PFSK-1 (cell line): ENCODE measurements at regions not wholly inside any gene's neighbourhood (a gene's known extent, or its start where the extent isn't known, plus 50 kb on each side); places are given as distances from the start of the nearest gene placed in this dataset.

Experiments used
- FOXP2 ChIP-seq: optimal IDR thresholded peaks from 2 replicates; pipeline ENCODE3; 2011; ENCODE audit warnings: borderline replicate concordance, control low read depth, inconsistent platforms; ENCODE audit not compliant: insufficient read depth; ENCODE audit errors: extremely low read length, extremely low read depth
- POLR2AphosphoS5 ChIP-seq: IDR thresholded peaks from 2 replicates; pipeline ENCODE4 v1.6.1; 2012; ENCODE audit warnings: low read depth, mild to moderate bottlenecking, control low read depth, low read length, moderate library complexity
- REST ChIP-seq, 2 experiments: IDR thresholded peaks; 2 replicates each; pipeline versions ENCODE4 v1.6.1 to v1.8.0; 2011 to 2012; ENCODE audit warnings: low read depth in 2 of 2, low read length in 2 of 2, control low read depth in 1 of 2, inconsistent platforms in 1 of 2, mild to moderate bottlenecking in 1 of 2, moderate library complexity in 1 of 2; ENCODE audit not compliant: insufficient read depth in 1 of 2
- SIN3A ChIP-seq: IDR thresholded peaks from 2 replicates; pipeline ENCODE4 v1.6.1; 2012; ENCODE audit warnings: mild to moderate bottlenecking, low read length, moderate library complexity, borderline replicate concordance; ENCODE audit not compliant: insufficient read depth
- TAF1 ChIP-seq: IDR thresholded peaks from 2 replicates; pipeline ENCODE4 v1.6.1; 2012; ENCODE audit warnings: low read length, control low read depth, borderline replicate concordance; ENCODE audit not compliant: insufficient read depth

GRCh38 chr1:222387007-222387814, 160.7 kb downstream of the HHIPL2 start:
- no peak for TF ChIP-seq REST (IDR thresholded peaks at IDR 0.05; ENCODE audit: insufficient read depth in 1 of 2, low read depth in 2 of 2, low read length in 2 of 2)
- TF ChIP-seq POLR2AphosphoS5: no peak
- TF ChIP-seq FOXP2: no peak

- TF ChIP-seq POLR2AphosphoS5 (no peak), REST (IDR thresholded peaks at IDR 0.05; ENCODE audit: insufficient read depth in 1 of 2, low read depth in 2 of 2, low read length in 2 of 2) (no peak), FOXP2 (no peak), TAF1 (no peak), SIN3A (no peak)
Measured at GRCh38 chr1:222385955-222386354, 161.9 kb downstream of the HHIPL2 start.

- no peak for TF ChIP-seq TAF1
- TF ChIP-seq POLR2AphosphoS5: no peak
- TF ChIP-seq SIN3A: no peak
- TF ChIP-seq FOXP2: no peak
- no peak for TF ChIP-seq REST (IDR thresholded peaks at IDR 0.05; ENCODE audit: insufficient read depth in 1 of 2, low read depth in 2 of 2, low read length in 2 of 2)
Measured at GRCh38 chr1:222385262-222385661, 162.6 kb downstream of the HHIPL2 start.

- TF ChIP-seq TAF1 (no peak), FOXP2 (no peak), POLR2AphosphoS5 (no peak), REST (IDR thresholded peaks at IDR 0.05; ENCODE audit: insufficient read depth in 1 of 2, low read depth in 2 of 2, low read length in 2 of 2) (no peak), SIN3A (no peak)
Measured at GRCh38 chr1:222384531-222384930, 163.4 kb downstream of the HHIPL2 start.

- no peak for TF ChIP-seq POLR2AphosphoS5
- TF ChIP-seq SIN3A: no peak
- no peak for TF ChIP-seq REST (IDR thresholded peaks at IDR 0.05; ENCODE audit: insufficient read depth in 1 of 2, low read depth in 2 of 2, low read length in 2 of 2)
- TF ChIP-seq FOXP2: no peak
- no peak for TF ChIP-seq TAF1
Measured at GRCh38 chr1:222382171-222382570, 165.7 kb downstream of the HHIPL2 start.
